ENCODE measurements at regions not wholly inside any gene's neighbourhood (a gene's known extent, or its start where the extent isn't known, plus 50 kb on each side); places are given as distances from the start of the nearest gene placed in this dataset.

DNA sequence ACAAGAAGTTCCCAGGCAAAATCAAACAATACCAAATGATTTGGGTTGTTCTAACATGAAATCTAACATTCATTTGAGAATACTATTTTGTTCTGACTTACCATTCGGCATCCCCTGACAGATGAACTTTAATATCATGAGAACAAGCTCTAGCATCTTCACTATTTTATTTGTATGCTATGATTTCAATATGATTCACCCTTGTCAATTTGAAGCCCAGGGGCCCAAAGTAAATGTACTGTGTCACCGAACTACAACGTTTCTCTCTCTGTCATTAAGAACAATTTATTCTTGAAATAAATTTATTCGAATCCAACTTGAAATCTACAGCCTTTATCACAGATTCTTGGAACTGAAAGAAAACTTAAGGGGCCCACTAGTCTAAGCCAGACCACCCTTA lies 146.2 kb upstream of the RASSF8 start:
- no peak for DNase-seq (ENCODE audit: low read depth)

DNA sequence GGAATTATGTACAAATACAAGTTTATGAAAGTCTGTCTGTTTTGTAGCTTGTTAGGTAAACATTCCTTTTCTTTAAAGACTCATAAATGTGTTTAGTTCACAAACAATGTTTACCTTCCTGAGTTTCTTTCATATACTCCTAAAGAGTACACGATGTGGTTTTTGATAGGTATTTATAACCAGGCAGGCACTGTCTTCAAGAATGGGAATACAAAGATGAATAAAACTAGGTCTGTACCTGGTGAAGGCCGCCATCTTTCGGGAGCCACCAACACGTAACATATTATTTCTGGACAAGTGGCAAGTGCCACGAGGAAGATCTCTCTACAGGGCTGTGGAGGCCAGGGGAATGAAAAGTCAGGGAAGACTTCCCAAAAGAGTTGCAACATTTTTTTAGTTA lies 144.6 kb upstream of the RASSF8 start:
- H3K4me3 ChIP-seq (ENCODE audit: low read depth, low read length), result no peak overlapping the region
- no peak for DNase-seq (ENCODE audit: low read depth)
- TF ChIP-seq, protein P1, sequence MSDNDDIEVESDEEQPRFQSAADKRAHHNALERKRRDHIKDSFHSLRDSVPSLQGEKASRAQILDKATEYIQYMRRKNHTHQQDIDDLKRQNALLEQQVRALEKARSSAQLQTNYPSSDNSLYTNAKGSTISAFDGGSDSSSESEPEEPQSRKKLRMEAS (IDR thresholded peaks at IDR 0.05; ENCODE audit: low read depth, low read length), result no peak
- TF ChIP-seq POLR2A (IDR thresholded peaks at IDR 0.05; ENCODE audit: extremely low read depth, insufficient read length), result no peak
- TF ChIP-seq MYC (IDR thresholded peaks at IDR 0.05; ENCODE audit: low read depth, low read length), result no peak
- TF ChIP-seq CTCF (IDR thresholded peaks at IDR 0.05; ENCODE audit: low read depth, low read length), result no peak

More for the DNA sequence above, 146.2 kb upstream of the RASSF8 start:
- TF ChIP-seq POLR2A (IDR thresholded peaks at IDR 0.05; ENCODE audit: extremely low read depth, insufficient read length), result no peak
- TF ChIP-seq MYC (IDR thresholded peaks at IDR 0.05; ENCODE audit: low read depth, low read length), result no peak
- TF ChIP-seq CTCF (IDR thresholded peaks at IDR 0.05; ENCODE audit: low read depth, low read length), result no peak
- TF ChIP-seq, protein P1 (IDR thresholded peaks at IDR 0.05; ENCODE audit: low read depth, low read length), result no peak
- no peak overlapping the region for H3K4me3 ChIP-seq (ENCODE audit: low read depth, low read length)

- DNase-seq (ENCODE audit: low read depth), result no peak
- TF ChIP-seq, protein P1 (IDR thresholded peaks at IDR 0.05; ENCODE audit: low read depth, low read length), result no peak
- TF ChIP-seq MYC (IDR thresholded peaks at IDR 0.05; ENCODE audit: low read depth, low read length) (no peak), POLR2A (IDR thresholded peaks at IDR 0.05; ENCODE audit: extremely low read depth, insufficient read length) (no peak), CTCF (IDR thresholded peaks at IDR 0.05; ENCODE audit: low read depth, low read length) (no peak)
Observed at GRCh38 chr12:25816637-25817036, 141.8 kb upstream of the RASSF8 start.

GRCh38 chr12:25817166-25817565 lies 141.3 kb upstream of the RASSF8 start:
- no peak for DNase-seq (ENCODE audit: low read depth)
- TF ChIP-seq POLR2A (IDR thresholded peaks at IDR 0.05; ENCODE audit: extremely low read depth, insufficient read length), result no peak
- no peak for TF ChIP-seq MYC (IDR thresholded peaks at IDR 0.05; ENCODE audit: low read depth, low read length)
- TF ChIP-seq, protein P1 (IDR thresholded peaks at IDR 0.05; ENCODE audit: low read depth, low read length), result no peak
- TF ChIP-seq CTCF (IDR thresholded peaks at IDR 0.05; ENCODE audit: low read depth, low read length), result no peak
- no peak overlapping the region for H3K4me3 ChIP-seq (ENCODE audit: low read depth, low read length)

More at GRCh38 chr12:25816637-25817036, 141.8 kb upstream of the RASSF8 start:
- H3K4me3 ChIP-seq (ENCODE audit: low read depth, low read length), result no peak overlapping the region

DNA sequence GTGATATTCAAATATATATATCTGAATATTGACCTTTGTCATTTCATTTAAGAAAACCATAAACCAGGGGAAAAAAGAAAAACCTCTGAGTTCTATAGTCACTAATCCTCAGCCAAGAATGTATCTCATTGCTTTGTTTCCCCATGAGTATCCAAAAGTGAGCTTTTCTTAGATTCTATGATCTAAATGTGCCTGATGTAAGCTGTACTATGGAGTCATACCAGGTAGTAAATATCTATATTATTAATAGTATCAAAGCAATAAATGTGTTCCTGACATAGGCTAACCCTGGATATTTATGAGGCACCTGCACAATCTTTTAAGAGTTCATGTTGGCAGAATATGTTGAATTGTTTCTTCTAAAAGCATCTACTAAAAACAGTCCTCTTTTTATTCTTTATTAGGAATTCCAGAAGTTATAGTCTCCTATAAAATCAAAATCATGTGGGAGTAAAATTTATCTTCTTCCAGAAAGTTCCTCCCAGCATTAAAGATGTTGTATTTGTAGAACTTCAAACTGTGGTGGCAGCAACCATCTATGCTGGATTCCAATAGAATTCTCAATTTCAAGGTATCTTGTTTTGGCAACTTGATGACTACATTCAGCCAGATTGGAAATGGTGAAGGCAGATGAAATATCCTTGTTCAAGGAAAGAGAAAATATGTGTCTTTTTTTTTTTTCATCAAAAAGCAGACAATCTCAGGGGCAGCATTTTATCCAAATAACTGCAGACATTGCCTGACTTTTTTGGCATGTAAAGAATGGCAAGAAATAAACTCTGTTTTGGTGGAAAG lies 139.7 kb upstream of the RASSF8 start:
- no peak for DNase-seq (ENCODE audit: low read depth)

More for the DNA sequence above, 139.7 kb upstream of the RASSF8 start:
- H3K4me3 ChIP-seq (ENCODE audit: low read depth, low read length), result no peak overlapping the region
- TF ChIP-seq CTCF (IDR thresholded peaks at IDR 0.05; ENCODE audit: low read depth, low read length) (no peak), POLR2A (IDR thresholded peaks at IDR 0.05; ENCODE audit: extremely low read depth, insufficient read length) (no peak)
- TF ChIP-seq, protein P1 (IDR thresholded peaks at IDR 0.05; ENCODE audit: low read depth, low read length), result no peak
